ENCODE measurements at regions not wholly inside any gene's neighbourhood (a gene's known extent, or its start where the extent isn't known, plus 50 kb on each side); places are given as distances from the start of the nearest gene placed in this dataset.
"Not testable (repeated sequence)": the region's sequence is repeated elsewhere in the genome, so short reads cannot be mapped to it uniquely, and the experiment has no call there.

DNA sequence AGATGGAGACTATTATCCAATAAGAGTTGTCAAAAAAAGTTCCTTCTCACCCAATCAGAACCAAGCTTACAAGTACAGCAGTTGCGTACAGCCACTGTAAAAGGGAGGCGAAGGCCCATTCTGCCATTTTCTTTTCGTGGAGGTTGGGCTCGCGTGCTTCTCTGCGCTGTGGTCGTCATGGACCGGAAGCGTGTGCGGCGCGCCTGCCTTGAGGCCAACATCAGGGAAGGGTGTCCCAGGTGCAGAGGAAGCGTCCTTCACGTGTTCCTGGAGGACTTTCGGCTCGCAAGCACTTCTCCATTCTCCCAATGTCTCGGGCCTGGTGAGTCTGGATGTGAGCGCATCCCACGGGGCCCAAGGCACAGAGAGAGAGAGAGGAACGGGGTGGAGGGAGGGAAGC lies 85.8 kb downstream of the TBC1D26 start:
- not testable (repeated sequence) for TF ChIP-seq CTCF (IDR thresholded peaks at IDR 0.05; ENCODE audit: low read depth, low read length, poor library complexity, severe bottlenecking); EZH2phosphoT487 (IDR thresholded peaks at IDR 0.05; ENCODE audit: borderline replicate concordance, low read length)
